PC-9 (cell line): ENCODE measurements at regions not wholly inside any gene's neighbourhood (a gene's known extent, or its start where the extent isn't known, plus 50 kb on each side); places are given as distances from the start of the nearest gene placed in this dataset.

Experiments used
- BruUV-seq: library from RNA; stranded (reverse); fragments of 400-500 nt; replicated peaks from 2 replicates; lab custom pipeline; 2021; lab: Mats Ljungman, UMichigan
- CTCF ChIA-PET: fragments of 300-600 bp; sonication (Branson Sonifier 250); formaldehyde crosslinking; loops from one replicate; lab custom pipeline; 2022; ENCODE audit warnings: antibody characterized with exemption; lab: Charles Lee
- POLR2A ChIA-PET: fragments of 300-600 bp; sonication (Branson Sonifier 250); formaldehyde crosslinking; loops from one replicate; lab custom pipeline; 2022; ENCODE audit warnings: antibody characterized with exemption; ENCODE audit not compliant: unreplicated experiment; lab: Charles Lee
- DNase-seq, 2 experiments: peaks; one replicate each; pipeline versions ENCODE4 v3.0.0 to v3.0.0-alpha.2; 2015 to 2022; ENCODE audit warnings: mixed read lengths in 1 of 2
- H2AFZ ChIP-seq: fragments of 200-600 bp; sonication (generic); 2 replicates; pipeline ENCODE4 v1.8.1; 2017; ENCODE audit warnings: antibody characterized with exemption
- H3F3A ChIP-seq: fragments of 200-600 bp; sonication (generic); 2 replicates; pipeline ENCODE4 v1.8.1; 2017; ENCODE audit warnings: antibody characterized with exemption, mild to moderate bottlenecking, low read depth; ENCODE audit not compliant: insufficient read depth
- H3K27ac ChIP-seq: fragments of 200-600 bp; sonication (generic); 2 replicates; pipeline ENCODE4 v1.6.1; 2016; ENCODE audit warnings: mixed run types
- H3K27me3 ChIP-seq: fragments of 200-600 bp; sonication (generic); 2 replicates; pipeline ENCODE4 v1.6.1; 2016; ENCODE audit warnings: low read depth, mixed run types; ENCODE audit not compliant: insufficient read depth
- H3K36me3 ChIP-seq: fragments of 200-600 bp; sonication (generic); 2 replicates; pipeline ENCODE4 v1.6.1; 2016; ENCODE audit warnings: low read depth, mixed run types
- H3K4me1 ChIP-seq: fragments of 200-600 bp; sonication (generic); replicated peaks from 2 replicates; pipeline ENCODE4 v1.6.1; 2016; ENCODE audit warnings: mixed run types; ENCODE audit not compliant: insufficient read depth
- H3K4me2 ChIP-seq: fragments of 200-600 bp; sonication (generic); 2 replicates; pipeline ENCODE4 v1.6.1; 2017; ENCODE audit warnings: mixed run types
- H3K4me3 ChIP-seq: fragments of 200-600 bp; sonication (generic); 2 replicates; pipeline ENCODE4 v1.6.1; 2016; ENCODE audit warnings: mixed run types
- H3K79me2 ChIP-seq: fragments of 200-600 bp; sonication (generic); 2 replicates; pipeline ENCODE4 v1.6.1; 2017; ENCODE audit warnings: low read depth, mixed run types
- H3K9me2 ChIP-seq: fragments of 200-600 bp; sonication (generic); 2 replicates; pipeline ENCODE4 v1.8.1; 2017; ENCODE audit warnings: mild to moderate bottlenecking; ENCODE audit not compliant: insufficient read depth
- H3K9me3 ChIP-seq: fragments of 200-600 bp; sonication (generic); 2 replicates; pipeline ENCODE4 v1.8.1; 2016; ENCODE audit warnings: low read depth; ENCODE audit not compliant: insufficient read depth
- H4K20me1 ChIP-seq: fragments of 200-600 bp; sonication (generic); 2 replicates; pipeline ENCODE4 v1.8.1; 2017; ENCODE audit not compliant: insufficient read depth
- EZH2 ChIP-seq: fragments of 200-600 bp; sonication (generic); IDR thresholded peaks from 2 replicates; pipeline ENCODE4 v1.8.0; 2017; ENCODE audit warnings: antibody characterized with exemption, low read depth
- intact Hi-C: fragments of 100-400 bp; cut with micrococcal nuclease; formaldehyde crosslinking; loops from one replicate; pipeline ENCODE4 v1.10.0; 2022; ENCODE audit not compliant: unreplicated experiment
- TF ChIP-seq, protein P1 (sequence below): fragments of 200-600 bp; sonication (generic); conservative IDR thresholded peaks from 2 replicates; pipeline ENCODE4 v1.6.1; 2017; ENCODE audit warnings: mixed run types, antibody characterized with exemption, mild to moderate bottlenecking, moderate library complexity

DNA sequence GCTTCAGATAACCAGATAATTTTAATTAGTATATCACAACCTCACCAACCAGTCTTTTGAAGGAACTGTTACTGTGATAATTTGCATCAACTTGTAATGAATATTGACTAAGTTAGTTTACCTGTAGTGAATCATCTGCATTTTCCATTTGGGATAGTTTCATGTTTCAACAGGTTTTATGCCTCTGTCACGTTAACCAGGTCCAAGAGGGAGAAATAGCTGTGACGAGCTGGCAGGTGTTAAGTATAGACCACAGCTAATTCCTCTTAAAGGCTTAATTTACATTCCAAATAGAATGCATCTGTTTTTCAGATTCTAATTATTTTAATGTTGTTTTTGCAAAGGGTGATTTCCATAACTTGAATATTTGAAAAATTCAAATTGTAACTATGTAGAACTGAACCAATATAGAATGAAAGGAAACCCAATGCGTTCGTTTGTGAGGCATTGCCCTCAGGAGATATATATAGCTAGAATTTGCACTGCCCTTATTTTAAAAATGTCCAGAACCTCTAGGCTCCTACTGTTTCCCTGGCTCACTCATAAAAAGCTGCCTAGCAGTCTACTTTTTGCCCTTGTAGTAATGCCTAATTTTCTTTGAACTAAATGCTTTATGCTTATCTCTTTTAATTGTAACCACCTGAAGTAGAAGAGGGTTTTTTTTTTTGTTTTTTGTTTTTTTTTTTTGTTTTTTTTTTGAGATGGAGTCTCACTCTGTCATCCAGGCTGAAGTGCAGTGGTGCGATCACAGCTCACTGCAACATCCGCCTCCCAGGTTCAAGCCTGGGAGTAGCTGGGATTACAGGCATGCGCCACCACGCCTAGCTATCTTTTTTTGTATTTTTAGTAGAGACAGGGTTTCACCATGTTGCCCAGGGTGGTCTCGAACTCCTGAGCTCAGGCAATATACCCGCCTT, 270.5 kb downstream of the SMARCA2 start:
- Histone ChIP-seq H3K79me2 (no peaks in the 10 kb centered on the region), H3K27me3 (no peaks in the 10 kb centered on the region), H2AFZ (no peak overlapping the region), H3K4me3 (no peak overlapping the region), H3K36me3 (no peaks in the 10 kb centered on the region), H3K4me1 (peaks cover 18% of the 10 kb centered on the region), H3K9me2 (no peaks in the 10 kb centered on the region), H3K27ac (no peak overlapping the region), H3K9me3 (no peaks in the 10 kb centered on the region), H4K20me1 (no peaks in the 10 kb centered on the region), H3F3A (peaks cover 12% of the 10 kb centered on the region; the same call in 1 of the 2 replicates), H3K4me2 (no peak overlapping the region)
- BruUV-seq, result no TSS peak
- no peak for TF ChIP-seq EZH2
- TF ChIP-seq, protein P1, sequence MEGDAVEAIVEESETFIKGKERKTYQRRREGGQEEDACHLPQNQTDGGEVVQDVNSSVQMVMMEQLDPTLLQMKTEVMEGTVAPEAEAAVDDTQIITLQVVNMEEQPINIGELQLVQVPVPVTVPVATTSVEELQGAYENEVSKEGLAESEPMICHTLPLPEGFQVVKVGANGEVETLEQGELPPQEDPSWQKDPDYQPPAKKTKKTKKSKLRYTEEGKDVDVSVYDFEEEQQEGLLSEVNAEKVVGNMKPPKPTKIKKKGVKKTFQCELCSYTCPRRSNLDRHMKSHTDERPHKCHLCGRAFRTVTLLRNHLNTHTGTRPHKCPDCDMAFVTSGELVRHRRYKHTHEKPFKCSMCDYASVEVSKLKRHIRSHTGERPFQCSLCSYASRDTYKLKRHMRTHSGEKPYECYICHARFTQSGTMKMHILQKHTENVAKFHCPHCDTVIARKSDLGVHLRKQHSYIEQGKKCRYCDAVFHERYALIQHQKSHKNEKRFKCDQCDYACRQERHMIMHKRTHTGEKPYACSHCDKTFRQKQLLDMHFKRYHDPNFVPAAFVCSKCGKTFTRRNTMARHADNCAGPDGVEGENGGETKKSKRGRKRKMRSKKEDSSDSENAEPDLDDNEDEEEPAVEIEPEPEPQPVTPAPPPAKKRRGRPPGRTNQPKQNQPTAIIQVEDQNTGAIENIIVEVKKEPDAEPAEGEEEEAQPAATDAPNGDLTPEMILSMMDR, result no peak
- ChIA-PET CTCF (no interaction called here), POLR2A (no interaction called here)
- no peak for DNase-seq
- intact Hi-C loops, result no loop called here

DNA sequence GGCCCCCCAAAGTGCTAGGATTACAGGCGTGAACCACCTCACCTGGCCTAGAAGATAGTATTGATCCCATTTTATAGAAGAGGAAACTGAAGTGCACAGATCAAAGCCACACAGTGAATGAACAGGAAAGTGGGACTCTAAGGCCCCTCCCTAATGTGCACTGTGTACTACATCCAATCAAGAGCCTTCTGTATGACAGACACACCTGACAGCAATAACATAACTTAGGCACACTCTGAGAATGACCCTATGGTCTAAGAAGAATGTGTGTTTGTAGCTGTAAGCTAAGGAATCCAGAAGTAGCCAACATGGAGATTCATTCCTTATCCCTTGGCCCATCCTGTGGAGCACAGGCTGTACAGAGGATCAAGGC, 271.2 kb downstream of the SMARCA2 start:
- no peak for DNase-seq
- no peaks in the 10 kb centered on the region for H3K9me3 ChIP-seq
- intact Hi-C loops, result no loop called here
- H3K4me1 ChIP-seq, result peaks cover 19% of the 10 kb centered on the region
- no peak overlapping the region for H3K4me3 ChIP-seq
- no TSS peak for BruUV-seq
- no peak overlapping the region for H3K27ac ChIP-seq
- no peaks in the 10 kb centered on the region for H3K36me3 ChIP-seq
- no peaks in the 10 kb centered on the region for H4K20me1 ChIP-seq
- H3K4me2 ChIP-seq, result no peak overlapping the region
- POLR2A ChIA-PET, result no interaction called here
- no peak overlapping the region for H2AFZ ChIP-seq
- peaks cover 16% of the 10 kb centered on the region; the same call in 1 of the 2 replicates for H3F3A ChIP-seq
- TF ChIP-seq, protein P1, result no peak
- TF ChIP-seq EZH2, result no peak
- H3K9me2 ChIP-seq, result no peaks in the 10 kb centered on the region
- CTCF ChIA-PET, result no interaction called here
- no peaks in the 10 kb centered on the region for H3K79me2 ChIP-seq
- no peaks in the 10 kb centered on the region for H3K27me3 ChIP-seq

DNA sequence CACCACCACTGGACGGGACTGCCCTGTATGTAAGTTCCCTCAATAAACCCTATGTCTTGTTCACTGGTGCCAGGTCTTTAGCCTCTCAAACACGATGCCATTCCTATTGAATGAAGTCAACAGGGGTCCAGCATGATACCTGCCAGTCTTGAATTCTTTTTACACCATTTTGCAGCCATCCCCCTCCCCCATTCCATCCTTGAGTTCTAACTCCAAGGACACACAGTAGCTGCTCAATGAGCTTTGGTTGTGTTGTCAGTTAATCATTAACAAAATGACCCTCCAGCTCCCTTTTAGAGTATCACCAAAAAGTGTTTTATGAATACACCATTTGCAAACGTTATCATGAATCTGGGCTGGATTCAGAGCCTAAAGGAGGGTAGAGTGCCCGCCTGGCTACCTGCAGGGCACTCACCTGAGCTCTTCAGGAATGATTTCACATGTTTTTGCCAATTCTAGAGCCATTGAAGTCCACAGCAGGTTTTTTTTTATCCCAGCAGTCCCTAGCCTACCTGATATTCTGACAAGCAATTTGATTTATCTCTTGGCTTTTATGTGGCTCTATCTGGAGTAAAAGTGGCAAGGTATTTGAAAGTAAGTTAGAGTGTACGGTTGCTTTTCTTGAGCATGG, 271.8 kb downstream of the SMARCA2 start:
- H3K36me3 ChIP-seq, result no peaks in the 10 kb centered on the region
- H3K4me3 ChIP-seq, result no peak overlapping the region
- no peak for DNase-seq
- H3K79me2 ChIP-seq, result no peaks in the 10 kb centered on the region
- H3K4me2 ChIP-seq, result no peak overlapping the region
- H3K9me3 ChIP-seq, result no peaks in the 10 kb centered on the region
- POLR2A ChIA-PET, result no interaction called here
- no peaks in the 10 kb centered on the region for H3K9me2 ChIP-seq
- H3K4me1 ChIP-seq, result peaks cover 20% of the 10 kb centered on the region
- no peak overlapping the region for H2AFZ ChIP-seq
- intact Hi-C loops, result no loop called here
- H3F3A ChIP-seq, result peaks cover 18% of the 10 kb centered on the region; the same call in 1 of the 2 replicates
- no peaks in the 10 kb centered on the region for H4K20me1 ChIP-seq
- no TSS peak for BruUV-seq
- no peak overlapping the region for H3K27ac ChIP-seq
- no peaks in the 10 kb centered on the region for H3K27me3 ChIP-seq
- CTCF ChIA-PET, result no interaction called here
- TF ChIP-seq EZH2, result no peak
- TF ChIP-seq, protein P1, result no peak
